ENCODE measurements at regions not wholly inside any gene's neighbourhood (a gene's known extent, or its start where the extent isn't known, plus 50 kb on each side); places are given as distances from the start of the nearest gene placed in this dataset.

DNA sequence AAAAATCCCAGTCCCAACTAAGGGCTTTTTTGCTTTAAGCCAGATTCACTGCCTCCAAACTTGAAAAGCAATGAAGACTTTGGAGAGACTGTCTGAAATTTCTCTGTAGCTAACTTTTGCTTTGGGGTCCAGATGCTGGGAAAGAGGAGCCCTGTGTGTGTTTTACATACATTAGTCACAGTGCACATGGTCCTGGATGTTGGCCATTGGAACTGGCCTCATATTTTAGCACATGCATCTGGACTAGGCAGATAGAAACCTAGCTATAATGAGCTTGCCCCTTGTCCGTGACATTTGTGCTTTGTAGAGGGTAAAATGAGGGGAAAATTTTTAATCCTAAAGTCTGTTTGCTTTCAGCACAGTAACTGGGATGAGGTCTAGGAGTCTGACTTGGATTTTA is 421.7 kb downstream of the CDK5RAP2 start:
- TF ChIP-seq, protein P1, sequence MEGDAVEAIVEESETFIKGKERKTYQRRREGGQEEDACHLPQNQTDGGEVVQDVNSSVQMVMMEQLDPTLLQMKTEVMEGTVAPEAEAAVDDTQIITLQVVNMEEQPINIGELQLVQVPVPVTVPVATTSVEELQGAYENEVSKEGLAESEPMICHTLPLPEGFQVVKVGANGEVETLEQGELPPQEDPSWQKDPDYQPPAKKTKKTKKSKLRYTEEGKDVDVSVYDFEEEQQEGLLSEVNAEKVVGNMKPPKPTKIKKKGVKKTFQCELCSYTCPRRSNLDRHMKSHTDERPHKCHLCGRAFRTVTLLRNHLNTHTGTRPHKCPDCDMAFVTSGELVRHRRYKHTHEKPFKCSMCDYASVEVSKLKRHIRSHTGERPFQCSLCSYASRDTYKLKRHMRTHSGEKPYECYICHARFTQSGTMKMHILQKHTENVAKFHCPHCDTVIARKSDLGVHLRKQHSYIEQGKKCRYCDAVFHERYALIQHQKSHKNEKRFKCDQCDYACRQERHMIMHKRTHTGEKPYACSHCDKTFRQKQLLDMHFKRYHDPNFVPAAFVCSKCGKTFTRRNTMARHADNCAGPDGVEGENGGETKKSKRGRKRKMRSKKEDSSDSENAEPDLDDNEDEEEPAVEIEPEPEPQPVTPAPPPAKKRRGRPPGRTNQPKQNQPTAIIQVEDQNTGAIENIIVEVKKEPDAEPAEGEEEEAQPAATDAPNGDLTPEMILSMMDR (IDR thresholded peaks at IDR 0.05; ENCODE audit: low read depth, low read length, poor library complexity, severe bottlenecking) = no peak
- no peak for TF ChIP-seq EZH2phosphoT487 (IDR thresholded peaks at IDR 0.05; ENCODE audit: borderline replicate concordance, low read length)

Measured in DOHH2 (cell line).